SK-N-SH (cell line): ENCODE measurements at regions not wholly inside any gene's neighbourhood (a gene's known extent, or its start where the extent isn't known, plus 50 kb on each side); places are given as distances from the start of the nearest gene placed in this dataset.

ENCODE experiments used
- CTCF ChIA-PET: fragments of 300-600, 350-600 bp; formaldehyde crosslinking; extraction: SDS; loops from one replicate; lab custom pipeline; 2021; lab: Yijun Ruan, JAX
- POLR2A ChIA-PET: fragments of 350-600 bp; sonication (Branson Sonifier 250); formaldehyde crosslinking; extraction: SDS; loops from one replicate; lab custom pipeline; 2020; ENCODE audit warnings: antibody characterized with exemption, inconsistent platforms; lab: Yijun Ruan, JAX
- DNase-seq: peaks from one replicate; pipeline ENCODE4 v3.0.0; 2012
- H2AFZ ChIP-seq: fragments of 200-600 bp; sonication (generic); 2 replicates; pipeline ENCODE4 v1.8.1; 2016; ENCODE audit warnings: antibody characterized with exemption, mild to moderate bottlenecking, low read depth
- H3F3A ChIP-seq: fragments of 200-600 bp; sonication (generic); replicated peaks from 2 replicates; pipeline ENCODE3; 2016; ENCODE audit warnings: antibody characterized with exemption, mild to moderate bottlenecking; ENCODE audit not compliant: insufficient read depth
- H3K27ac ChIP-seq, 2 experiments: fragments of 200-500 bp in 1 of 2; fragments of 200-600 bp in 1 of 2; sonication (Bioruptor generic) in 1 of 2; sonication (generic), shearing (Covaris generic) in 1 of 2; 2 replicates each; pipeline versions ENCODE4 v1.5.1 to v1.6.1; 2014 to 2016; ENCODE audit warnings: low read depth in 2 of 2, inconsistent platforms in 1 of 2, low read length in 1 of 2, mild to moderate bottlenecking in 1 of 2, mixed read lengths in 1 of 2
- H3K27me3 ChIP-seq: fragments of 200-600 bp; sonication (generic), shearing (Covaris generic); 2 replicates; pipeline ENCODE4 v1.6.1; 2016; ENCODE audit warnings: mixed run types; ENCODE audit not compliant: insufficient read depth
- H3K36me3 ChIP-seq, 2 experiments: fragments of 200-500 bp in 1 of 2; fragments of 200-600 bp in 1 of 2; sonication (Bioruptor generic) in 1 of 2; sonication (generic) in 1 of 2; replicated peaks in 1 of 2; 2 replicates each; pipeline versions ENCODE3 to v1.5.1; 2014 to 2016; ENCODE audit warnings: low read length in 1 of 2, mild to moderate bottlenecking in 1 of 2; ENCODE audit not compliant: insufficient read depth in 2 of 2, control insufficient read depth in 1 of 2
- H3K4me1 ChIP-seq, 2 experiments: fragments of 200-500 bp in 1 of 2; fragments of 200-600 bp in 1 of 2; sonication (Bioruptor generic) in 1 of 2; sonication (generic), shearing (Covaris generic) in 1 of 2; 2 replicates each; pipeline versions ENCODE4 v1.5.1 to v1.6.1; 2014 to 2016; ENCODE audit warnings: low read depth in 1 of 2, low read length in 1 of 2, mixed run types in 1 of 2; ENCODE audit not compliant: insufficient read depth in 2 of 2, control insufficient read depth in 1 of 2
- H3K4me2 ChIP-seq: fragments of 200-600 bp; sonication (generic), shearing (Covaris generic); 2 replicates; pipeline ENCODE4 v1.6.1; 2017; ENCODE audit warnings: mixed run types
- H3K4me3 ChIP-seq, 2 experiments: fragments of 200-500 bp in 1 of 2; fragments of 200-600 bp in 1 of 2; sonication (Bioruptor generic) in 1 of 2; sonication (generic), shearing (Covaris generic) in 1 of 2; 2 replicates each; pipeline versions ENCODE4 v1.5.1 to v1.8.1; 2014 to 2016; ENCODE audit warnings: low read depth in 2 of 2, inconsistent platforms in 1 of 2, low read length in 1 of 2, mild to moderate bottlenecking in 1 of 2, mixed read lengths in 1 of 2, moderate library complexity in 1 of 2
- H3K79me2 ChIP-seq: fragments of 200-600 bp; sonication (generic); 2 replicates; pipeline ENCODE4 v1.8.1; 2017; ENCODE audit warnings: mild to moderate bottlenecking; ENCODE audit not compliant: insufficient read depth
- H3K9ac ChIP-seq: fragments of 200-600 bp; sonication (generic); 2 replicates; pipeline ENCODE4 v1.6.1; 2017; ENCODE audit warnings: mixed run types
- H3K9me2 ChIP-seq: fragments of 200-600 bp; sonication (generic); 2 replicates; pipeline ENCODE4 v1.6.1; 2017; ENCODE audit warnings: mixed run types
- H3K9me3 ChIP-seq: fragments of 200-600 bp; sonication (generic); 2 replicates; pipeline ENCODE4 v1.6.1; 2017; ENCODE audit warnings: mixed run types, mild to moderate bottlenecking, moderate library complexity
- H4K20me1 ChIP-seq: fragments of 200-600 bp; sonication (generic); 2 replicates; pipeline ENCODE4 v1.6.1; 2017; ENCODE audit warnings: mild to moderate bottlenecking, mixed run types; ENCODE audit not compliant: insufficient read depth
- EP300 ChIP-seq, 2 experiments: IDR thresholded peaks; 2 replicates each; pipeline versions ENCODE4 v1.4.0 to v1.6.1; 2012; ENCODE audit warnings: borderline replicate concordance in 1 of 2, low read depth in 1 of 2, low read length in 1 of 2
- EZH2phosphoT487 ChIP-seq: fragments of 200-600 bp; sonication (generic); IDR thresholded peaks from 2 replicates; pipeline ENCODE4 v1.6.1; 2017; ENCODE audit warnings: low read depth, mixed run types, mild to moderate bottlenecking, antibody characterized with exemption, moderate library complexity, borderline replicate concordance
- FOSL2 ChIP-seq: IDR thresholded peaks from 2 replicates; pipeline ENCODE4 v1.4.0; 2012; ENCODE audit warnings: low read depth, mild to moderate bottlenecking, moderate library complexity, borderline replicate concordance
- FOXJ3 ChIP-seq: sonication (generic); formaldehyde crosslinking; IDR thresholded peaks from 2 replicates; pipeline ENCODE4 v1.5.1; 2020; ENCODE audit warnings: mild to moderate bottlenecking, missing genetic modification reagents
- FOXM1 ChIP-seq: IDR thresholded peaks from 2 replicates; pipeline ENCODE4 v1.4.0; 2012; ENCODE audit warnings: low read depth, mild to moderate bottlenecking
- NRF1 ChIP-seq: IDR thresholded peaks from 2 replicates; pipeline ENCODE4 v1.6.1; 2012; ENCODE audit warnings: low read depth, mild to moderate bottlenecking, low read length
- POLR2AphosphoS5 ChIP-seq: IDR thresholded peaks from 2 replicates; pipeline ENCODE4 v1.6.1; 2012; ENCODE audit warnings: low read depth, low read length
- SIN3A ChIP-seq: IDR thresholded peaks from 2 replicates; pipeline ENCODE4 v1.6.1; 2012; ENCODE audit warnings: low read depth, mild to moderate bottlenecking, low read length, moderate library complexity, borderline replicate concordance
- TAF1 ChIP-seq: IDR thresholded peaks from 2 replicates; pipeline ENCODE4 v1.6.1; 2012; ENCODE audit warnings: low read depth, mild to moderate bottlenecking, low read length, moderate library complexity, borderline replicate concordance
- TEAD4 ChIP-seq: IDR thresholded peaks from 2 replicates; pipeline ENCODE4 v1.4.0; 2012; ENCODE audit warnings: mild to moderate bottlenecking, borderline replicate concordance; ENCODE audit not compliant: insufficient read depth
- YY1 ChIP-seq: IDR thresholded peaks from 2 replicates; pipeline ENCODE4 v1.4.0; 2012; ENCODE audit warnings: low read depth, mild to moderate bottlenecking
- WGBS: methylation state at CpG from one replicate; pipeline ENCODE4 v1.1.6; 2017; ENCODE audit warnings: low lambda C conversion rate; 5-methylcytosine and 5-hydroxymethylcytosine counted together
- TF ChIP-seq, protein P1 (sequence below): IDR thresholded peaks from 2 replicates; pipeline ENCODE4 v1.6.1; 2012; ENCODE audit warnings: mild to moderate bottlenecking, low read depth, low read length, moderate library complexity
- TF ChIP-seq, protein P2 (sequence below): IDR thresholded peaks from 2 replicates; pipeline ENCODE4 v1.4.0; 2012; ENCODE audit warnings: low read depth, borderline replicate concordance
- TF ChIP-seq, protein P3 (sequence below): IDR thresholded peaks from 2 replicates; pipeline ENCODE4 v1.4.0; 2012; ENCODE audit warnings: low read depth, borderline replicate concordance
- TF ChIP-seq, protein P4 (sequence below): fragments of 150-350 bp; IDR thresholded peaks from 2 replicates; pipeline ENCODE4 v1.6.1; 2017; ENCODE audit warnings: antibody characterized with exemption, low read length, low read depth, borderline replicate concordance
- TF ChIP-seq, protein P5 (sequence below): IDR thresholded peaks from 2 replicates; pipeline ENCODE4 v1.4.0; 2012; ENCODE audit warnings: low read depth

DNA sequence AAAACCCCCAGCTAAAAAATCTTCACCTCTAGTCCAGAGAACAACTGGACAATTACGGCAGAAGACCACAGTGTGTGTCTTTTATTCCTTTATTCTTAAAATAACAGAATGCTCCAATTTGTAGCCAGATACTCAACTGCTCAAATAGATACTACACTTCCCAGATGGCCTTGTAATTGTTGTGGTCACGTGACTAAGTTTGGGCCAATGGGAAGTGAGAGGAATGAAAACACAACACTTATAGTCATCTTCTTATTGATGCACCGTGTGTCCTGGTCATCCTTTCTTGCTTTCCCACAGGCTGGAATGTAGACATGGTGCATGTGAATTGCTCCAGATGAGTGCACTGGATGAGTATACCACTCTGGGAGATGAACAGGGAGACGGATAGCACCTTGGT, 145.1 kb downstream of the CDC42EP3 start:
- Histone ChIP-seq H3K4me2 (no peak overlapping the region), H3K9me3 (no peaks in the 10 kb centered on the region), H3K36me3 (no peaks in the 10 kb centered on the region), H4K20me1 (no peaks in the 10 kb centered on the region), H3K4me1 (peaks cover 0 to 4% of the 10 kb centered on the region in 2 experiments; a peak in 3 of 4 replicates), H3K27ac (no peak overlapping the region), H3K4me3 (no peak overlapping the region), H3K9me2 (no peaks in the 10 kb centered on the region), H3K27me3 (no peaks in the 10 kb centered on the region), H3F3A (no peaks in the 10 kb centered on the region), H3K79me2 (no peaks in the 10 kb centered on the region), H3K9ac (no peak overlapping the region), H2AFZ (no peak overlapping the region)
- WGBS: 50% methylated on average over 4 of the region's 4 CpGs
- DNase-seq: no peak
- ChIA-PET CTCF (interaction anchor here (1.0 kb wide), 1 partner anchor 81 kb away, joined by 3 read pairs; no protein-coding TSS in a partner anchor), POLR2A (no interaction called here)
- TF ChIP-seq SIN3A: no peak
- TF ChIP-seq, protein P1, sequence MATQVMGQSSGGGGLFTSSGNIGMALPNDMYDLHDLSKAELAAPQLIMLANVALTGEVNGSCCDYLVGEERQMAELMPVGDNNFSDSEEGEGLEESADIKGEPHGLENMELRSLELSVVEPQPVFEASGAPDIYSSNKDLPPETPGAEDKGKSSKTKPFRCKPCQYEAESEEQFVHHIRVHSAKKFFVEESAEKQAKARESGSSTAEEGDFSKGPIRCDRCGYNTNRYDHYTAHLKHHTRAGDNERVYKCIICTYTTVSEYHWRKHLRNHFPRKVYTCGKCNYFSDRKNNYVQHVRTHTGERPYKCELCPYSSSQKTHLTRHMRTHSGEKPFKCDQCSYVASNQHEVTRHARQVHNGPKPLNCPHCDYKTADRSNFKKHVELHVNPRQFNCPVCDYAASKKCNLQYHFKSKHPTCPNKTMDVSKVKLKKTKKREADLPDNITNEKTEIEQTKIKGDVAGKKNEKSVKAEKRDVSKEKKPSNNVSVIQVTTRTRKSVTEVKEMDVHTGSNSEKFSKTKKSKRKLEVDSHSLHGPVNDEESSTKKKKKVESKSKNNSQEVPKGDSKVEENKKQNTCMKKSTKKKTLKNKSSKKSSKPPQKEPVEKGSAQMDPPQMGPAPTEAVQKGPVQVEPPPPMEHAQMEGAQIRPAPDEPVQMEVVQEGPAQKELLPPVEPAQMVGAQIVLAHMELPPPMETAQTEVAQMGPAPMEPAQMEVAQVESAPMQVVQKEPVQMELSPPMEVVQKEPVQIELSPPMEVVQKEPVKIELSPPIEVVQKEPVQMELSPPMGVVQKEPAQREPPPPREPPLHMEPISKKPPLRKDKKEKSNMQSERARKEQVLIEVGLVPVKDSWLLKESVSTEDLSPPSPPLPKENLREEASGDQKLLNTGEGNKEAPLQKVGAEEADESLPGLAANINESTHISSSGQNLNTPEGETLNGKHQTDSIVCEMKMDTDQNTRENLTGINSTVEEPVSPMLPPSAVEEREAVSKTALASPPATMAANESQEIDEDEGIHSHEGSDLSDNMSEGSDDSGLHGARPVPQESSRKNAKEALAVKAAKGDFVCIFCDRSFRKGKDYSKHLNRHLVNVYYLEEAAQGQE: no peak
- TF ChIP-seq, protein P2, sequence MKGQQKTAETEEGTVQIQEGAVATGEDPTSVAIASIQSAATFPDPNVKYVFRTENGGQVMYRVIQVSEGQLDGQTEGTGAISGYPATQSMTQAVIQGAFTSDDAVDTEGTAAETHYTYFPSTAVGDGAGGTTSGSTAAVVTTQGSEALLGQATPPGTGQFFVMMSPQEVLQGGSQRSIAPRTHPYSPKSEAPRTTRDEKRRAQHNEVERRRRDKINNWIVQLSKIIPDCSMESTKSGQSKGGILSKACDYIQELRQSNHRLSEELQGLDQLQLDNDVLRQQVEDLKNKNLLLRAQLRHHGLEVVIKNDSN: peak; percentile 81
- TF ChIP-seq TAF1: no peak
- TF ChIP-seq, protein P3, sequence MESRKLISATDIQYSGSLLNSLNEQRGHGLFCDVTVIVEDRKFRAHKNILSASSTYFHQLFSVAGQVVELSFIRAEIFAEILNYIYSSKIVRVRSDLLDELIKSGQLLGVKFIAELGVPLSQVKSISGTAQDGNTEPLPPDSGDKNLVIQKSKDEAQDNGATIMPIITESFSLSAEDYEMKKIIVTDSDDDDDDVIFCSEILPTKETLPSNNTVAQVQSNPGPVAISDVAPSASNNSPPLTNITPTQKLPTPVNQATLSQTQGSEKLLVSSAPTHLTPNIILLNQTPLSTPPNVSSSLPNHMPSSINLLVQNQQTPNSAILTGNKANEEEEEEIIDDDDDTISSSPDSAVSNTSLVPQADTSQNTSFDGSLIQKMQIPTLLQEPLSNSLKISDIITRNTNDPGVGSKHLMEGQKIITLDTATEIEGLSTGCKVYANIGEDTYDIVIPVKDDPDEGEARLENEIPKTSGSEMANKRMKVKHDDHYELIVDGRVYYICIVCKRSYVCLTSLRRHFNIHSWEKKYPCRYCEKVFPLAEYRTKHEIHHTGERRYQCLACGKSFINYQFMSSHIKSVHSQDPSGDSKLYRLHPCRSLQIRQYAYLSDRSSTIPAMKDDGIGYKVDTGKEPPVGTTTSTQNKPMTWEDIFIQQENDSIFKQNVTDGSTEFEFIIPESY: no peak
- no peak for TF ChIP-seq FOXJ3

DNA sequence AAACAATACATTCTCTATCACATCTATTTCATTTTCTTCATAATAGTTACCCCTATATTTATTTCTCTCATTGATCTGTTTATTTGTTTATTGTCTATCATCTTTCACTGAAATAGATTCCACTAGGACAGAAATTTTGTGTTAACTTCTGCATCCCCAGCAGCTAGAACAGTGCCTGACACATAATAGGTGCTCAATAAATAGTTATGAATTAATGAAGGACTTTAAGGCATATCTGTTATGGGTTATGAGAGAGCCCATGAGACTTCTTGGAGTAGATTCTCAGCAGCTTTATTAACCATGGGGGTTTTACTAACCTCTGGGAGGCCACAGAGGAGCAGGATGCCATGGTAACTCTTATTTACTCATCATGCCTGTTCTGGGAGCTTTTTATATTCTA, 144.6 kb downstream of the CDC42EP3 start:
- Histone ChIP-seq H3K79me2 (no peaks in the 10 kb centered on the region), H3K9me2 (no peaks in the 10 kb centered on the region), H3K9ac (no peak overlapping the region), H3F3A (no peaks in the 10 kb centered on the region), H3K27ac (no peak overlapping the region), H3K9me3 (no peaks in the 10 kb centered on the region), H3K36me3 (no peaks in the 10 kb centered on the region), H3K27me3 (no peaks in the 10 kb centered on the region), H2AFZ (no peak overlapping the region), H3K4me1 (peaks cover 0 to 4% of the 10 kb centered on the region in 2 experiments; a peak in 3 of 4 replicates), H3K4me2 (no peak overlapping the region), H4K20me1 (no peaks in the 10 kb centered on the region), H3K4me3 (no peak overlapping the region)
- ChIA-PET CTCF (interaction anchor here (0.9 kb wide), 1 partner anchor 27 kb away, joined by 4 read pairs; no protein-coding TSS in a partner anchor), POLR2A (no interaction called here)
- TF ChIP-seq YY1 (no peak), FOSL2 (no peak), FOXJ3 (no peak), EZH2phosphoT487 (no peak), EP300 (IDR thresholded peaks at IDR 0.05; ENCODE audit: borderline replicate concordance in 1 of 2, low read depth in 1 of 2, low read length in 1 of 2) (no peak), NRF1 (no peak), FOXM1 (no peak), POLR2AphosphoS5 (no peak), SIN3A (no peak), TEAD4 (no peak)
- TF ChIP-seq, protein P4, sequence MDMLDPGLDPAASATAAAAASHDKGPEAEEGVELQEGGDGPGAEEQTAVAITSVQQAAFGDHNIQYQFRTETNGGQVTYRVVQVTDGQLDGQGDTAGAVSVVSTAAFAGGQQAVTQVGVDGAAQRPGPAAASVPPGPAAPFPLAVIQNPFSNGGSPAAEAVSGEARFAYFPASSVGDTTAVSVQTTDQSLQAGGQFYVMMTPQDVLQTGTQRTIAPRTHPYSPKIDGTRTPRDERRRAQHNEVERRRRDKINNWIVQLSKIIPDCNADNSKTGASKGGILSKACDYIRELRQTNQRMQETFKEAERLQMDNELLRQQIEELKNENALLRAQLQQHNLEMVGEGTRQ: no peak
- TF ChIP-seq, protein P5, sequence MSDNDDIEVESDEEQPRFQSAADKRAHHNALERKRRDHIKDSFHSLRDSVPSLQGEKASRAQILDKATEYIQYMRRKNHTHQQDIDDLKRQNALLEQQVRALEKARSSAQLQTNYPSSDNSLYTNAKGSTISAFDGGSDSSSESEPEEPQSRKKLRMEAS: no peak
- TF ChIP-seq, protein P2: no peak
- DNase-seq: no peak
